NT2/D1 (cell line): ENCODE measurements at regions not wholly inside any gene's neighbourhood (a gene's known extent, or its start where the extent isn't known, plus 50 kb on each side); places are given as distances from the start of the nearest gene placed in this dataset.

Experiments
- YY1 ChIP-seq: IDR thresholded peaks from 2 replicates; pipeline ENCODE4 v1.6.1; 2011; ENCODE audit not compliant: insufficient read length, insufficient read depth
- ZNF274 ChIP-seq: IDR thresholded peaks from 2 replicates; pipeline ENCODE4 v1.6.1; 2011; ENCODE audit warnings: mild to moderate bottlenecking, low read depth, low read length

- TF ChIP-seq YY1 (no peak), ZNF274 (no peak)
These were observed 82.5 kb upstream of the PCBD1 start for GRCh38 chr10:70970830-70971229.
